WTC11 (cell line): ENCODE measurements at regions not wholly inside any gene's neighbourhood (a gene's known extent, or its start where the extent isn't known, plus 50 kb on each side); places are given as distances from the start of the nearest gene placed in this dataset.

Experiments used
- ATAC-seq: fragments of 200-7000 bp; cut with Tn5 transposase; 2 replicates; pipeline ENCODE4 v1.10.0; 2021; ENCODE audit warnings: mild to moderate bottlenecking, moderate library complexity
- CTCF ChIA-PET: fragments of 300-600 bp; sonication (Branson Sonifier 250); formaldehyde crosslinking; loops from one replicate; lab custom pipeline; 2021; ENCODE audit warnings: antibody characterized with exemption; lab: Charles Lee
- POLR2A ChIA-PET: fragments of 350-600 bp; sonication (Branson Sonifier 250); formaldehyde crosslinking; loops from one replicate; lab custom pipeline; 2021; ENCODE audit warnings: antibody characterized with exemption; lab: Charles Lee
- DNase-seq: peaks from one replicate; pipeline ENCODE4 v3.0.0; 2021; ENCODE audit warnings: low spot score
- H3K27ac Mint-ChIP-seq: 2 replicates; pipeline ENCODE4 v1.8.0; 2021; ENCODE audit warnings: mixed read lengths
- H3K27me3 Mint-ChIP-seq: 2 replicates; pipeline ENCODE4 v1.8.0; 2021; ENCODE audit warnings: low read depth, mild to moderate bottlenecking, moderate library complexity, mixed read lengths
- H3K36me3 Mint-ChIP-seq: 2 replicates; pipeline ENCODE4 v1.8.0; 2021; ENCODE audit warnings: mixed read lengths
- H3K4me1 Mint-ChIP-seq: 2 replicates; pipeline ENCODE4 v1.8.0; 2022; ENCODE audit warnings: mixed read lengths
- H3K4me3 Mint-ChIP-seq: 2 replicates; pipeline ENCODE4 v1.8.0; 2021; ENCODE audit warnings: mild to moderate bottlenecking, moderate library complexity, mixed read lengths
- H3K9me3 Mint-ChIP-seq: 2 replicates; pipeline ENCODE4 v1.8.0; 2021; ENCODE audit warnings: mixed read lengths
- CREM ChIP-seq: sonication (generic); formaldehyde crosslinking; IDR thresholded peaks from 2 replicates; pipeline ENCODE4 v1.8.1; 2022; ENCODE audit warnings: mild to moderate bottlenecking, missing genetic modification reagents, moderate library complexity
- ESRRA ChIP-seq: sonication (generic); formaldehyde crosslinking; IDR thresholded peaks from 2 replicates; pipeline ENCODE4 v1.8.1; 2022; ENCODE audit warnings: mild to moderate bottlenecking, missing genetic modification reagents, borderline replicate concordance
- FOXP1 ChIP-seq: sonication (generic); formaldehyde crosslinking; IDR thresholded peaks from 2 replicates; pipeline ENCODE4 v1.8.0; 2022; ENCODE audit warnings: missing genetic modification reagents, mild to moderate bottlenecking, moderate library complexity, borderline replicate concordance
- IRF2 ChIP-seq: sonication (generic); formaldehyde crosslinking; IDR thresholded peaks from 2 replicates; pipeline ENCODE4 v1.8.0; 2022; ENCODE audit warnings: low read depth, missing genetic modification reagents, borderline replicate concordance
- MXD4 ChIP-seq: fragments of 250-450 bp; sonication (Bioruptor Pico); IDR thresholded peaks from 2 replicates; pipeline ENCODE4 v1.8.0; 2021; ENCODE audit warnings: mild to moderate bottlenecking, moderate library complexity, borderline replicate concordance
- NR1H2 ChIP-seq: sonication (generic); formaldehyde crosslinking; IDR thresholded peaks from 2 replicates; pipeline ENCODE4 v1.9.0; 2021; ENCODE audit warnings: mild to moderate bottlenecking, moderate library complexity, missing genetic modification reagents
- RELA ChIP-seq: sonication (generic); formaldehyde crosslinking; IDR thresholded peaks from 2 replicates; pipeline ENCODE4 v1.8.1; 2022; ENCODE audit warnings: missing genetic modification reagents, mild to moderate bottlenecking, borderline replicate concordance
- SMAD3 ChIP-seq: sonication (generic); formaldehyde crosslinking; IDR thresholded peaks from 2 replicates; pipeline ENCODE4 v1.8.0; 2022; ENCODE audit warnings: missing genetic modification reagents, mild to moderate bottlenecking, borderline replicate concordance
- SOX15 ChIP-seq: fragments of 250-450 bp; sonication (Bioruptor Pico); IDR thresholded peaks from 2 replicates; pipeline ENCODE4 v1.9.0; 2021; ENCODE audit warnings: mild to moderate bottlenecking
- ZNF263 ChIP-seq: sonication (generic); formaldehyde crosslinking; IDR thresholded peaks from 2 replicates; pipeline ENCODE4 v1.8.1; 2022; ENCODE audit warnings: low read depth, mild to moderate bottlenecking, moderate library complexity, missing genetic modification reagents
- TF ChIP-seq, protein P1 (sequence below): sonication (generic); formaldehyde crosslinking; IDR thresholded peaks from 2 replicates; pipeline ENCODE4 v1.8.0; 2023; ENCODE audit warnings: mild to moderate bottlenecking, missing genetic modification reagents
- TF ChIP-seq, protein P2 (sequence below): sonication (generic); formaldehyde crosslinking; IDR thresholded peaks from 2 replicates; pipeline ENCODE4 v1.8.0; 2022; ENCODE audit warnings: mild to moderate bottlenecking, missing genetic modification reagents
- TF ChIP-seq, protein P3 (sequence below): fragments of 250-450 bp; sonication (Bioruptor Pico); IDR thresholded peaks from 2 replicates; pipeline ENCODE4 v1.9.0; 2021; ENCODE audit warnings: moderate library complexity, mild to moderate bottlenecking, inconsistent platforms, borderline replicate concordance
- TF ChIP-seq, protein P4 (sequence below): fragments of 250-450 bp; sonication (Bioruptor Pico); IDR thresholded peaks from 2 replicates; pipeline ENCODE4 v2.1.2; 2022; ENCODE audit warnings: mild to moderate bottlenecking, moderate library complexity
- TF ChIP-seq, protein P5 (sequence below): sonication (generic); formaldehyde crosslinking; IDR thresholded peaks from 2 replicates; pipeline ENCODE4 v1.8.1; 2023; ENCODE audit warnings: mild to moderate bottlenecking, moderate library complexity, missing genetic modification reagents
- TF ChIP-seq, protein P6 (sequence below): sonication (generic); formaldehyde crosslinking; IDR thresholded peaks from 2 replicates; pipeline ENCODE4 v1.8.0; 2023; ENCODE audit warnings: missing genetic modification reagents
- TF ChIP-seq, protein P7 (sequence below): sonication (generic); formaldehyde crosslinking; IDR thresholded peaks from 2 replicates; pipeline ENCODE4 v1.8.1; 2022; ENCODE audit warnings: mild to moderate bottlenecking, missing genetic modification reagents, moderate library complexity, borderline replicate concordance
- TF ChIP-seq, protein P8 (sequence below): sonication (generic); formaldehyde crosslinking; conservative IDR thresholded peaks from 2 replicates; pipeline ENCODE4 v1.8.1; 2023; ENCODE audit warnings: mild to moderate bottlenecking, low read depth, missing genetic modification reagents, moderate library complexity

DNA sequence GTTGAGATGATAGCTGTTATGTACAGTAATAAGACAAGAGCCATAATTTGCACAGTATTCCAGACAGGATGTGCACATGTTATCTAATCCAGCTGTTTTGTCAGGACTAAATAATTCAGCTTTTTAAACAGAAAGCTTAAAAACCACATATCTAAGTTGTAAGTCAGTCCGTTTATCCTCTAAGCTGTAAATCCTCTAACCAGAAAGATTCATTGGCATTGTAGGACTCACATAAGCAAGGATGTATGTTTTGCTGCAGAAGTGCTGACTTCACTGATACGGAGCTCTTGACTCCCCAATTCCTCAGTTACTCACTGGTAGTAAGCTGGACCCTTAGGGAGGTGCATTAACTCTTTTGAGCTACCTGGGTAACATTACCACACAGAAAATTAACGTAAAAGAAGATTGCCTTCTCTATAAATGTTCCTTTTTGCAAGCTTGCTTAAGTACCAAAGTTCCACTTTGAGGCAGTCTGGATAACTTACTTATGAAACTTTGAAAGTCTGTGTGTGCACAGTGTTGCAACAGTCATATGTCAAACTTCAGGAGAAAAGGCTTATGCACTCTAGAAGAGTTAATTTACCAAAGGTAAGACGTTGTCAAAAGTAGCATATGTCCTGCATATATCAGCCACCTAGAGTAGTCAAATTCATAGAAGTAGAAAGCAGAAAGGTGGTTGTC lies 58.3 kb upstream of the MAGEB2 start (continued):
- TF ChIP-seq, protein P1, sequence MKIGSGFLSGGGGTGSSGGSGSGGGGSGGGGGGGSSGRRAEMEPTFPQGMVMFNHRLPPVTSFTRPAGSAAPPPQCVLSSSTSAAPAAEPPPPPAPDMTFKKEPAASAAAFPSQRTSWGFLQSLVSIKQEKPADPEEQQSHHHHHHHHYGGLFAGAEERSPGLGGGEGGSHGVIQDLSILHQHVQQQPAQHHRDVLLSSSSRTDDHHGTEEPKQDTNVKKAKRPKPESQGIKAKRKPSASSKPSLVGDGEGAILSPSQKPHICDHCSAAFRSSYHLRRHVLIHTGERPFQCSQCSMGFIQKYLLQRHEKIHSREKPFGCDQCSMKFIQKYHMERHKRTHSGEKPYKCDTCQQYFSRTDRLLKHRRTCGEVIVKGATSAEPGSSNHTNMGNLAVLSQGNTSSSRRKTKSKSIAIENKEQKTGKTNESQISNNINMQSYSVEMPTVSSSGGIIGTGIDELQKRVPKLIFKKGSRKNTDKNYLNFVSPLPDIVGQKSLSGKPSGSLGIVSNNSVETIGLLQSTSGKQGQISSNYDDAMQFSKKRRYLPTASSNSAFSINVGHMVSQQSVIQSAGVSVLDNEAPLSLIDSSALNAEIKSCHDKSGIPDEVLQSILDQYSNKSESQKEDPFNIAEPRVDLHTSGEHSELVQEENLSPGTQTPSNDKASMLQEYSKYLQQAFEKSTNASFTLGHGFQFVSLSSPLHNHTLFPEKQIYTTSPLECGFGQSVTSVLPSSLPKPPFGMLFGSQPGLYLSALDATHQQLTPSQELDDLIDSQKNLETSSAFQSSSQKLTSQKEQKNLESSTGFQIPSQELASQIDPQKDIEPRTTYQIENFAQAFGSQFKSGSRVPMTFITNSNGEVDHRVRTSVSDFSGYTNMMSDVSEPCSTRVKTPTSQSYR (CRISPR knock-in tag): no peak
- TF ChIP-seq, protein P2, sequence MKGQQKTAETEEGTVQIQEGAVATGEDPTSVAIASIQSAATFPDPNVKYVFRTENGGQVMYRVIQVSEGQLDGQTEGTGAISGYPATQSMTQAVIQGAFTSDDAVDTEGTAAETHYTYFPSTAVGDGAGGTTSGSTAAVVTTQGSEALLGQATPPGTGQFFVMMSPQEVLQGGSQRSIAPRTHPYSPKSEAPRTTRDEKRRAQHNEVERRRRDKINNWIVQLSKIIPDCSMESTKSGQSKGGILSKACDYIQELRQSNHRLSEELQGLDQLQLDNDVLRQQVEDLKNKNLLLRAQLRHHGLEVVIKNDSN (CRISPR knock-in tag): no peak
- TF ChIP-seq, all 79 proteins: peak for 0

DNA sequence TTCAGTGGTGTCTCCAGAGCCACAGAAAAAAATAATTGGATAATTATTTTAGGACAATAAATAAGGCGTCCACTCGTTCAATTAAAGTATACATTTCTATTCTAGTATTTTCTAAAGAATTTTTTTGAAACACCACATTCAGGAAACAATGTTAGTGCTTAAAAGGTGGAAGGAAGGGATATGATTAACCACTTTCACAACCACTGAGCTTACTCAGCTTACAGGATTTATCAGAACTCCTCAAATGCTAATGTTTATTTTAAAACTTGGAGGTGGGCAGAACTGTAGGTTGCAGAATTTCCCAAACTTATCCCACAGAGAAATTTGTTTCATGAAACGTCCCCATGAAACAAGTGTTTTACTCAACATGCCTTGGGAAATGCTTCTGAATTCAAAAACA lies 54.3 kb upstream of the MAGEB2 start:
- DNase-seq (no peak), ATAC-seq (no peak)
- Mint-ChIP-seq H3K9me3 (peaks cover 4% of the 10 kb centered on the region), H3K27me3 (no peaks in the 10 kb centered on the region), H3K4me3 (no peak overlapping the region), H3K36me3 (no peaks in the 10 kb centered on the region), H3K27ac (no peak overlapping the region), H3K4me1 (peaks cover 8% of the 10 kb centered on the region)
- ChIA-PET POLR2A (no interaction called here), CTCF (no interaction called here)
- TF ChIP-seq FOXP1 (CRISPR knock-in tag) (no peak), IRF2 (CRISPR knock-in tag) (no peak), SOX15 (CRISPR knock-in tag) (no peak), ESRRA (CRISPR knock-in tag) (no peak), RELA (CRISPR knock-in tag) (no peak), MXD4 (no peak), SMAD3 (CRISPR knock-in tag) (no peak), CREM (no peak), ZNF263 (CRISPR knock-in tag) (no peak), NR1H2 (CRISPR knock-in tag) (no peak)
- TF ChIP-seq, protein P3, sequence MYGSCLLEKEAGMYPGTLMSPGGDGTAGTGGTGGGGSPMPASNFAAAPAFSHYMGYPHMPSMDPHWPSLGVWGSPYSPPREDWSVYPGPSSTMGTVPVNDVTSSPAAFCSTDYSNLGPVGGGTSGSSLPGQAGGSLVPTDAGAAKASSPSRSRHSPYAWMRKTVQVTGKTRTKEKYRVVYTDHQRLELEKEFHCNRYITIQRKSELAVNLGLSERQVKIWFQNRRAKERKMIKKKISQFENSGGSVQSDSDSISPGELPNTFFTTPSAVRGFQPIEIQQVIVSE (CRISPR knock-in tag): no peak
- TF ChIP-seq, protein P4, sequence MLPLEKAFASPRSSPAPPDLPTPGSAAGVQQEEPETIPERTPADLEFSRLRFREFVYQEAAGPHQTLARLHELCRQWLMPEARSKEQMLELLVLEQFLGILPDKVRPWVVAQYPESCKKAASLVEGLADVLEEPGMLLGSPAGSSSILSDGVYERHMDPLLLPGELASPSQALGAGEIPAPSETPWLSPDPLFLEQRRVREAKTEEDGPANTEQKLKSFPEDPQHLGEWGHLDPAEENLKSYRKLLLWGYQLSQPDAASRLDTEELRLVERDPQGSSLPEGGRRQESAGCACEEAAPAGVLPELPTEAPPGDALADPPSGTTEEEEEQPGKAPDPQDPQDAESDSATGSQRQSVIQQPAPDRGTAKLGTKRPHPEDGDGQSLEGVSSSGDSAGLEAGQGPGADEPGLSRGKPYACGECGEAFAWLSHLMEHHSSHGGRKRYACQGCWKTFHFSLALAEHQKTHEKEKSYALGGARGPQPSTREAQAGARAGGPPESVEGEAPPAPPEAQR (CRISPR knock-in tag): no peak
- TF ChIP-seq, protein P1 (CRISPR knock-in tag): no peak
- TF ChIP-seq, protein P5, sequence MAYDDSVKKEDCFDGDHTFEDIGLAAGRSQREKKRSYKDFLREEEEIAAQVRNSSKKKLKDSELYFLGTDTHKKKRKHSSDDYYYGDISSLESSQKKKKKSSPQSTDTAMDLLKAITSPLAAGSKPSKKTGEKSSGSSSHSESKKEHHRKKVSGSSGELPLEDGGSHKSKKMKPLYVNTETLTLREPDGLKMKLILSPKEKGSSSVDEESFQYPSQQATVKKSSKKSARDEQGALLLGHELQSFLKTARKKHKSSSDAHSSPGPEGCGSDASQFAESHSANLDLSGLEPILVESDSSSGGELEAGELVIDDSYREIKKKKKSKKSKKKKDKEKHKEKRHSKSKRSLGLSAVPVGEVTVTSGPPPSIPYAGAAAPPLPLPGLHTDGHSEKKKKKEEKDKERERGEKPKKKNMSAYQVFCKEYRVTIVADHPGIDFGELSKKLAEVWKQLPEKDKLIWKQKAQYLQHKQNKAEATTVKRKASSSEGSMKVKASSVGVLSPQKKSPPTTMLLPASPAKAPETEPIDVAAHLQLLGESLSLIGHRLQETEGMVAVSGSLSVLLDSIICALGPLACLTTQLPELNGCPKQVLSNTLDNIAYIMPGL (CRISPR knock-in tag): no peak
- TF ChIP-seq, protein P6, sequence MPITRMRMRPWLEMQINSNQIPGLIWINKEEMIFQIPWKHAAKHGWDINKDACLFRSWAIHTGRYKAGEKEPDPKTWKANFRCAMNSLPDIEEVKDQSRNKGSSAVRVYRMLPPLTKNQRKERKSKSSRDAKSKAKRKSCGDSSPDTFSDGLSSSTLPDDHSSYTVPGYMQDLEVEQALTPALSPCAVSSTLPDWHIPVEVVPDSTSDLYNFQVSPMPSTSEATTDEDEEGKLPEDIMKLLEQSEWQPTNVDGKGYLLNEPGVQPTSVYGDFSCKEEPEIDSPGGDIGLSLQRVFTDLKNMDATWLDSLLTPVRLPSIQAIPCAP (CRISPR knock-in tag): no peak
- TF ChIP-seq, protein P2 (CRISPR knock-in tag): no peak
- TF ChIP-seq, protein P7, sequence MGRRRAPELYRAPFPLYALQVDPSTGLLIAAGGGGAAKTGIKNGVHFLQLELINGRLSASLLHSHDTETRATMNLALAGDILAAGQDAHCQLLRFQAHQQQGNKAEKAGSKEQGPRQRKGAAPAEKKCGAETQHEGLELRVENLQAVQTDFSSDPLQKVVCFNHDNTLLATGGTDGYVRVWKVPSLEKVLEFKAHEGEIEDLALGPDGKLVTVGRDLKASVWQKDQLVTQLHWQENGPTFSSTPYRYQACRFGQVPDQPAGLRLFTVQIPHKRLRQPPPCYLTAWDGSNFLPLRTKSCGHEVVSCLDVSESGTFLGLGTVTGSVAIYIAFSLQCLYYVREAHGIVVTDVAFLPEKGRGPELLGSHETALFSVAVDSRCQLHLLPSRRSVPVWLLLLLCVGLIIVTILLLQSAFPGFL (CRISPR knock-in tag): no peak
- TF ChIP-seq, protein P8, sequence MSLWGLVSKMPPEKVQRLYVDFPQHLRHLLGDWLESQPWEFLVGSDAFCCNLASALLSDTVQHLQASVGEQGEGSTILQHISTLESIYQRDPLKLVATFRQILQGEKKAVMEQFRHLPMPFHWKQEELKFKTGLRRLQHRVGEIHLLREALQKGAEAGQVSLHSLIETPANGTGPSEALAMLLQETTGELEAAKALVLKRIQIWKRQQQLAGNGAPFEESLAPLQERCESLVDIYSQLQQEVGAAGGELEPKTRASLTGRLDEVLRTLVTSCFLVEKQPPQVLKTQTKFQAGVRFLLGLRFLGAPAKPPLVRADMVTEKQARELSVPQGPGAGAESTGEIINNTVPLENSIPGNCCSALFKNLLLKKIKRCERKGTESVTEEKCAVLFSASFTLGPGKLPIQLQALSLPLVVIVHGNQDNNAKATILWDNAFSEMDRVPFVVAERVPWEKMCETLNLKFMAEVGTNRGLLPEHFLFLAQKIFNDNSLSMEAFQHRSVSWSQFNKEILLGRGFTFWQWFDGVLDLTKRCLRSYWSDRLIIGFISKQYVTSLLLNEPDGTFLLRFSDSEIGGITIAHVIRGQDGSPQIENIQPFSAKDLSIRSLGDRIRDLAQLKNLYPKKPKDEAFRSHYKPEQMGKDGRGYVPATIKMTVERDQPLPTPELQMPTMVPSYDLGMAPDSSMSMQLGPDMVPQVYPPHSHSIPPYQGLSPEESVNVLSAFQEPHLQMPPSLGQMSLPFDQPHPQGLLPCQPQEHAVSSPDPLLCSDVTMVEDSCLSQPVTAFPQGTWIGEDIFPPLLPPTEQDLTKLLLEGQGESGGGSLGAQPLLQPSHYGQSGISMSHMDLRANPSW (CRISPR knock-in tag): no peak
